ENCODE measurements at regions not wholly inside any gene's neighbourhood (a gene's known extent, or its start where the extent isn't known, plus 50 kb on each side); places are given as distances from the start of the nearest gene placed in this dataset.

DNA sequence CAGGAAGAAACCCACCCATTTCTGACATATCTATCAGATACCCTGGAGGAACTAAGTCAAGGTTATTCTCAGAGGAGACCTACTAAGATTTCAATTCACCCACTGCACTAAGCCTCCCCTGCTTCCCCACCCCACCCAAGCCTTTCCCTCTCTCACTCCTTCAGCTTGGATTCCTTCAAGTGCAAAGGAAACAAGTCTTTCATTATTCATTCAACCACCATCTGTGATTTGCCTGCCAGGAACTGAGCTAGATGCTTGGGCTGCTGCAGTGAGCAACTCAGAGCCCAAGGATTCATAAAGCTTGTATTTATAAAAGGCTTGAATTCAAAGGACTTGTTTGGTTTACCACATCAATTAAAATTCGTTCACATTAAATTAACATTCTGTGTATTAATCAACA lies 161.3 kb downstream of the GXYLT1 start:
- DNase-seq (ENCODE audit: low spot score): no peak
- no peak for ATAC-seq

DNA sequence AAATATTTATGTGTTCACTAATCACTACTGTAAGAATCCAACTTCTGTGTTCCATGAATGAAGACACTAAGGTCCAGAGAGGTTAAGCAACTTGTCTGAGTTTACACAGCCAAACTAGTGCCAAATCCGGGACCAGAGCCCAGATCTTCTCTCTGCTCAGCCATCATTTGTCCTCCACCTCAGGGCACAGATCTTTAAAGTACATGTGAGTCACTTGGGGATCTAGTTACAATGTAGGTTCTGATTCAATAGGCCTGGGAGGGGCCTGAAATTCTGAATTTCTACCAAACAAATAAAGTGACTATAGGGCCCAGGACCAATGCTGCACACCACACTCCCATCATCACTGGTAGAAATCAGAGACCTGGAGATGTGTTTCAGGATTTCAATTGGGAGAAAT lies 162.9 kb downstream of the GXYLT1 start:
- no peak for ATAC-seq
- no peak for DNase-seq (ENCODE audit: low spot score)

DNA sequence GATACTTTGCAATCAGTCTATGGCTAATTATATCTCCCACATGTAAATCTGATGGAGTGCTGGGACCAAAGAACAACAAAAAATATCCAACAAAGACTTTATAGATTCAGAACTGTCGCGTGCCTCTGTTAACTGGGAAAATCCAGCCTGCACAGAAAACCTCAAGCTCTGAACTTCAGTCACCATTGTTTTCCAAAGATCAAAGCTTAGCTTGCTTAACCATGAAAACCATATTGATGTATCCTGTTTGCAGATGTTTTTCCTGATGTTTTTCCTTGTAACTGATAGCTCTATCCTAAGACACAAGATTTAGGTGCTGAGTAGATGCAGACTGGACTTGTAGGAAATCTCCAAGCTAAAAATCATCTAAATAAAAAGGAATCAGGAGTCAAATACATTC lies 163.7 kb downstream of the GXYLT1 start:
- ATAC-seq: no peak

DNA sequence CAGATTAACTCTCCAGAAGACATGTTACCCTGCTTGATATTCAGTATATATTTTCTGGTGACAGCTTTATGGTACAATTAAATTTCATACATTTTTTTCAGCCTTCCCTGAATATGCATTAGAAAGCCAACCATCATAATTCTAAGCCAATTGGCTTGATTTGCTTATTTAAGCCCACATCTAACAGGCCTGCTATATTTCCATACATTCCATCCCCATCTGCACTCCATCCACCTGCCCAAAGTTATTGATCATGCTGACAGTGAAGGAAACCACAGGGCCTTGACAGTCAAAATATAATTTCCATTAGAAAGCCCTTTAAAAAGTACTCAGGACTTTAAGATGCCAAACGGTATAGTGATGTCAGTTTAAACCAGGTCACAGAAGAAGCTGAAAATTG lies 164.3 kb downstream of the GXYLT1 start:
- ATAC-seq (no peak), DNase-seq (ENCODE audit: low spot score) (no peak)

More for the DNA sequence above, 163.7 kb downstream of the GXYLT1 start:
- no peak for DNase-seq (ENCODE audit: low spot score)

DNA sequence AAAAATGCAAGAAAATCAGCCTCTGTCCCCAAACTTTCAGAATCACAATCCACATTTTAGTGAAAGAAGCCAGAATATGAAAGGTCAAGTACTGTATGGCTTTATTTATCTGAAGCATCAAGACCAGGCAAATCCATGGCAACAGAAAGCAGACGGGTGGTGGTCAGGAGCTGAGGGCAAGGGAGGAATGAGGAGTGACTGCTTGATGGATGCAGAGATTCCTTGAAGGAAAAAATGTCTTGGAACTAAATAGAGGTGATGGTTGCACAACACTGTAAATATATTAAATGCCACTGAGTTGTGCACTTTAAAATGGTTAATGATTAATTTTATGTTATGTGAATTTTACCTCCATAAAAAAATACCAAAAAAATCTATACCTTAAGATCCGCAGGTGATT lies 165.1 kb downstream of the GXYLT1 start:
- no peak for ATAC-seq
- no peak for DNase-seq (ENCODE audit: low spot score)

DNA sequence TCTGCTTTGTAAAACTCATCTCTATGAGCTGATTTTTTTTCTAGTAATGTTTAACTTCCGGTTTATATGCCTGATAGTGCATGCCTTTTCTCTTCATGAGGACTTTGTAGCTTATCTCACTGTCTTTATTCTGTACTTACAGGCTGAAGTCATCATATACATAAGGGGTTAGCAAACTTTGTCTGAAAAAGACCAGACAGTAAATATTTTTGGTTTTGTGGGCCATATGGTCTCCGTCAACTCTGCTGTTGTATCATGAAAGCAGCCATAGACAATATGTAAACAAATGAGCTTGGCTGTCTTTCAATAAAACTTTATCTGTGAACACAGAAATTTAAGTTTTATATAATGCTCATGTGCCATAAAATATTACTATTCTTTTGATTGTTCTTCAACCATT lies 172.1 kb downstream of the GXYLT1 start:
- ATAC-seq: no peak
- DNase-seq (ENCODE audit: low spot score): no peak

DNA sequence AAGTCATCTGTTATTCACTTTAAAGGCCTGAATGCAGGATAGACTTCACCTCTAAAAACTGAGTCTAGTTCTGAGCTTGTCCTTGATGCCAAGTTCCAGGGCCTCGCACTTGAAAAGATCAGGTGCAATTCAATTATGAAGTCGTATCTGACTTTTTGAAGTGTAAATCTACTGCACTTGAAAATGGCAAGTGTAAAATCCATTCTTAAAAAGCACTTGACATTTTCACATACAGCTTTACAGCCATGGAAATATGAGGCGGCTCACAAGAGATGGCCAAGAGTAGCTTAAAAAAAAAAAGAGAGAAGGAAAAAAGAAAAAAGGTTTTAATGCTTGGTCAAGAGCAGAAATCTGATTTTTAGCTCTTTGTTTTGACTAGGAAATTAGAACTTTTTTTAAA lies 172.5 kb downstream of the GXYLT1 start:
- DNase-seq (ENCODE audit: low spot score) (no peak), ATAC-seq (no peak)

DNA sequence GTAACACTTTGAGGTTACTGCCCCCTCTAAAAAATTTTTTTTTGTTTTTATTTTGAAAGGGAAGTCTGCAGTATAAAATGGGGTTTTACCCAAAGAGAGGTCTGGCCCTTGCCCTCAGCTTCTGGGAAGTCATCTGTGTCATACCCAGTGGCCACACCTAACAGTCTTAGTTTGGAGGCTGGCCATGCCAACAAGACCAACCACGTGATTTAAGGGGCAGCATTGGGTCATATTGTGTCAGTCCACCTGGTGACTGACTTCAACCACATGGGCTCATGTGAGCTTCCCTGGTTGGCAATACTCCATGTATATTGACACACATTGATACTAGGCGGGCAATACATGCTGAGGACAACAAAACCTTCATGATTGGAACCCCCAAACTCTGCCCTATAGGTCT lies 173.9 kb downstream of the GXYLT1 start:
- peak; percentile 16 for ATAC-seq
- DNase-seq (ENCODE audit: low spot score): no peak

DNA sequence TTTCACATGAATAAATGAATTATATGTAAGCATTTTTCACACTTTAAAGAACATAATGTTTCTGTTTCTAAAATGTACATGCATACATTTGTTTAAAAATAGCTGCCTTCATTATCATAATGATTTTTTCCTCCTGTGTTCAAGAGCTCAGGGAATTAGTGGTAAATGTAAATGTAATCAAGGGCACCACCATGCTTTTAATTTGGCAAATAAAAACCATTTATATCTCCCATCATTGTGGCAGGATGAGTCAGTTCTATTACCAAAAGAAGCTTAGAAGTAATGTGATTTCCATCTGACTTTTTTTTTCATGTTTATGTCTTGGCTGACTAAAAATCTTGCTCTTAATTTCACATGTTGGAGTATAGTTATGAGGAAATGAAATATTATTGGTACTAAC lies 176.1 kb downstream of the GXYLT1 start:
- no peak for ATAC-seq
- DNase-seq (ENCODE audit: low spot score): no peak

DNA sequence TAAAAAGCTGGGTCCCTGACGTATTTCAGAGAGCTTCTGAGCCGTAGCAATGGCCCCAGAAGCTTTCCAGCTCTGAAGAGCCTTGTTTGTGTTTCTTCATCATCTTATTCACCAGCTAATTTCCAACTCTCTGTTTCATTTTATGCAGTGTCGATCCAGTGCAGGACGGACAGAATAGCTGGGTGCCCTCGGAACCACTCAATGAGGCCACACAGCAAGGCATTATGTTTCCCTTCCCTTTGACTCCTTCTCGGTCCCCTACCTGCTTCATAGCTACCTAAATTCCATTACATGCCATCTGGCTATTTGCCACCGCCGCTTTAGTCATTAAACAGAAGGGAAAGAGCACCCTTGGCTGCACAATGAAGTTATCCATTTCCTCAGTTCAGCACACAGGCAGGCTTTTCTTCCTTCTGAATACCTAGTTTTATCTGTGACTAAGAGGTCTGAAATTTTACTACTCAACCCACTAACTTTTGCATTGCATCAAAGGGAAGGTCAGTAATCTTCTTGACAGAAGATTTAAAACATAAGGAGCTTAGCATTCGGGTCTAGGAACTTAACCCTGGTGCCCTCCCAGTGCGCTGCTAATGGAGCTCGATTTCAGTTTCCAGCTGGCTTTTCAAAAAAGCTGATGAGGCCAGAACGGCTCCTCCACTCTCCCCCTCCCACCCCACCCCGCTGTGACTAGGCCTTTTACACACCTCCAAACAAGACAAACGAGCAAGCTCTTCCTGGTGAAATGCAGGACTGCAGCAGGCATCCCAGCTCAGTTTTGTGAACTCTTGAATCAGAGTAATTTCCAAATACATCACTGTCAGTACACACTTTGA lies 176.8 kb downstream of the GXYLT1 start:
- no peak for DNase-seq (ENCODE audit: low spot score)

DNA sequence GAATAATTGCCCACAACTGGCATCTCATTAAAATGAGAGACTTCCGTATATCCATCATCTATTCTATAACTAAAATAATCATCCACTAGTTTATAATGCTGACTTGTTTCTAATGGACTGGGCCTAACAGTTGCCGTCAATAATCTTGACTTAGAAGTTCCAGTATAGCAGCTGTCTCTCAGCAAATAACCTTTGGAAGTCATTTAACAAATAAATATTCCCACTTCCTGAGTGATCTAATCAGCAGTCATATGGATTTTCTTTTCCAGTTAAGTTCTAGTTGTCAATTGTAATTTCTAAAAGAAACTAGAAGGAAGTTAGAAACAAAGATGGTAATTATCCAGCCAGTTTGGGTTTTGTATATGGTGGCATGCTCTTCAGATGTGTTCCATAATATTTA lies 177.8 kb downstream of the GXYLT1 start:
- DNase-seq (ENCODE audit: low spot score) (no peak), ATAC-seq (no peak)

More for the DNA sequence above, 176.8 kb downstream of the GXYLT1 start:
- no peak for ATAC-seq

DNA sequence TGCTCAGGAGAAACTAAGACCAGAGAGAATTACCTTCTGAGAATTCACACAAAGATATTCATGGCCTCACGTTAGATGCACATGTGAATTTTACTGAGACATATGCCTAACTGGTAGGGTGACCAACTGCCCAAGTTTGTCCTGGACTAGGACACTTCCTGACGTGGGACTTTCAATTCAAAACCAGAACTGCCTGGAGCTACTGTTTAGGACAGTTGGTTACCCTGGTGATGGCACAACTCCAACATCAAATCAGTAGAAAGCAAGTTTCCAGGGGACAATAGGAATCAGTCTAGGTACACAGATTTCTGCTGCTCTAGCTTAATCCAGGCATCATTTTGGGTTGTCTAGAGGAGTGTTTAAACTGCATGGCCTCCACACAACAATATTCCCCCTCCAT lies 178.7 kb downstream of the GXYLT1 start:
- ATAC-seq (no peak), DNase-seq (ENCODE audit: low spot score) (no peak)

DNA sequence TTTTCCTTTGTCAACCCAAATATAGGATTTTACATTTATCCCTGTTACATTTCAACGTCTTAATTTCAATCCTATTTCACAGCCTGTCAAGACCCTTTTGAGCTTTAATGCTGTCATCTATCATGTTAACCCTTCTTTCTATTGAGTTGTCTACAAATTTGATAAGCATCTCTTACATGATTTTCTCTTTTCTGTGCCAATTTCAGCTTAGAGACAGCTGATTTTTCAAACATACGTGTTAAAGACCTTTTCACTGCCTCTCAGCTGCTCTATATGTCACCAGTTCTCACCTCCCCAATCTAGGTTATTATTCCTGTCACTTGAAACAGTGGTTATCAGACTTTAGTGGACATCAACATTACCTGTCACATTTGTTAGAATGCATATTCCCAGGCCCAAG lies 181.3 kb downstream of the GXYLT1 start:
- DNase-seq (ENCODE audit: low spot score) (no peak), ATAC-seq (no peak)

DNA sequence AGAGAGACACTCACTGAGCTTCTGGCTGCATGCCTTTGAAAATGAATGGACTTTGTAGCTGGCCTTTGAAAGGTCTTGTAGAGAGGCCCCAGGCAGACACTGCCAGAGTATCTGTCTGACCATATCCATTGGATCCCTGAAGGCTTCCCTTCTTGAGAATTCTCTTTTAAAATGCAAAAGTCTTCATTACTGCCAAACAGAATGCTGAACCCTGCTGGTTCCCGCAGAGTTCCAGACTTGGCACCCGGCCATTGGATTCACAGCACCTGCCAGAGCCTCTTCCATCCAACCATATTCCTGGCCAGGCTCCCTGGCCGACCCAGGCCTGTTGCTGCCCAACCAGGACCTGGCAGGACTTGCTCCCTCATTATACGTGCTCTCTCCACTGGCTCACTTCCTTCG lies 182.5 kb downstream of the GXYLT1 start:
- ATAC-seq (peak; percentile 89), DNase-seq (ENCODE audit: low spot score) (no peak)

DNA sequence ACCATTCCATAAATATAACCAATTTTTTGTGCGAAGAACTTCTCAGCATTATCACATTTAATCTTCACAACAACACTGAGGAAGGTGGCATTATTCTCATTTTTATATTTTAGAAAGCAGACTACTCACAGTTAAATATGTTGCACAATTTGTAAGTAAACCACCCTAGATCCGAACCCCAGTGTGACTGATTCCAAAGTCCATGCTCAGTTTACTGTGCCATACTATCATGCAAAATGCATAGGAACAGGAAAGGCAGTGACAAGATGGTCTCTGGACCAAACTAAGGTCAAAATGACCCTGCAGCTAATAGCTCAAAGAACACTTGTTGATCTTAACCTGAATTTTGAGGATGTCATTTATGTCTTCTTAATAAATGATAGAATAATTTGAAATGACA lies 185.4 kb downstream of the GXYLT1 start:
- ATAC-seq (no peak), DNase-seq (ENCODE audit: low spot score) (no peak)

DNA sequence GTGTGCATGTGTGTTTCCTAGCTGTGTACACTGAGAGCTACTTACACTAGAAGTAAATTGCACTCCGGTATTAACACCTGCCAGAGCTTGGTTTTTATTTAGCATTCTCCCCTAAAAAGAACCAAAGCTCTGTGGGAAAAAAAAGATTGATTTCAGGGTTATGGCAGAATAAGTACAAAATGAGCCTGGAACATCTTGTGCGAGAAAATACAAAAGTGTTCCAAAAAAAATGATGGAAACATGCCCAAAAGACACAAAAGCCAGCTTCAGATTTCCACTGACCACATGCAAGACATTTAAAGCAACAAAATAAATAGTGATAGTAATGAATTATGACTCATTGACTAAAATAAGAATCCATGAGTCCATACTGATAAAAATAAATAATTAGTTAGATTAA lies 188.3 kb downstream of the GXYLT1 start:
- DNase-seq (ENCODE audit: low spot score) (no peak), ATAC-seq (no peak)

DNA sequence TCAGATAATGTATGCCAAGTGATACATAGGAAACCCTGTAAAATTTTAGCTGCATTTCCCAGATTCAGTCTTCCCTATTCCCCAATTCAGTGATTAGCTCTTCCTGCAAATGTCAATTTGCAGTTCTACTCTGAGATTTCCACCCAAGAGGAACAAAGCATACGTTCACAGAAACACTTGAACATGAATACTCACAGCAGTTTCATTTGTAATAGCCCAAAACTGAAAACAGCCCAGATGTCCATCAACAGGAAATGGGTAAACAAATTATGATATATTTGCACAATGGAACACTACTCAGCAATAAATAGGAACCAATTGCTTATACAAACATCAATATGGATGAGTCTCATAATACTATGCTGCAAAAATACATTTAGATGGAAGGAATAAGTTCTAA lies 194.2 kb downstream of the GXYLT1 start:
- ATAC-seq (no peak), DNase-seq (ENCODE audit: low spot score) (no peak)

DNA sequence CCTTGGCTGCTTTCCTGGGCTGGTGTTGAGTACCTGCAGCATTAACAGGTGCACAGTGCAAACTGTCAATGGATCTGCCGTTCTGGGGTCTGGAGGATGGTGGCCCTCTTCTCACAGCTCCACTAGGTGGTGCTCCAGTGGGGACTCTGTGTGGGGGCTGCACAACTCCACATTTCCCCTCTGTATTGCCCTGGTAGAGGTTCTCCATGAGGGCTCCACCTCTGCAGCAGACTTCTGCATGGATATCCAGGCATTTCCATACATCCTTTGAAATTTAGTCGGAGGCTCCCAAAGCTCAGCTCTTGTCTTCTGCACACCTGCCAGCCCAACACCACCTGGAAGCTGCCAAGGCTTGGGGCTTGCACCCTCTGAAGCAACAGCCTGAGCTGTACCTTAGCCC lies 198.6 kb downstream of the GXYLT1 start:
- no peak for ATAC-seq
- no peak for DNase-seq (ENCODE audit: low spot score)

DNA sequence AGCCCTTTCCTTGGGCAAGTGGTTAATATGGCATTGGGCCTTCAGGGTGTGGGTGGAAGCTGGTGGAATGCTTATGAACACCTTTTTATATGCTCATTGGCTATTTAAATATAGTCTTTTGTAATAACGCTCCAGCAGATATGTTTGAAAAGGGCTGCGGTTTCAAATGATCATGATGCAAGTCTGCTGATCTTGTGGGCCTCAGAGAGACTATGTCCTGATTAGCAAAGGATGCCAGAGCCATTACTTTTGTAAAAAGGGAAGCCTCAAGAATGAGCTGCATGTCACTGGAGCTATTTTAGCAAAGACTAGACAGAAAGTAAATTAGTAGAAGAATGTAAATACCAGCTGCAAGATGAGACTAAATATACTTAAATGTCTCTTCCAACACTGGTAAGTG lies 200.5 kb downstream of the GXYLT1 start:
- DNase-seq (ENCODE audit: low spot score) (no peak), ATAC-seq (no peak)

DNA sequence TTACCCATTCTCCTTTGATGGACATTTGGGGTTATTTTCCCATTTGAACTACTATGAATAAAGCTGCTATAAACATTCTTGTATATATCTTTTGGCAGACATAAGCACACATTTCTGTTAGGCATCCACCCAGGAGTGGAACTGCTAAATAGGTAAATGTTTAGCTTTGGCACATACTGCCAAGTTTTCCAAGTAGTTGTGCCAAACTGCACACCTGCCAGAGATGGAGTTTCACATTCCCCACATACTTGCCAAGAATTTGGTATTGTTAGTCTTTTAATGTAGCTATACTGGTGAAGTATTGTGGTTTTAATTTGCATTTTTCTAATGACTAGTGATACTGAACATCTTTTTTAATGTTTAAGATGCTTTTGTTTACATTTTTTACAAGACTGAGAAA lies 201.0 kb downstream of the GXYLT1 start:
- ATAC-seq (peak; percentile 72), DNase-seq (ENCODE audit: low spot score) (peak; percentile 52)

DNA sequence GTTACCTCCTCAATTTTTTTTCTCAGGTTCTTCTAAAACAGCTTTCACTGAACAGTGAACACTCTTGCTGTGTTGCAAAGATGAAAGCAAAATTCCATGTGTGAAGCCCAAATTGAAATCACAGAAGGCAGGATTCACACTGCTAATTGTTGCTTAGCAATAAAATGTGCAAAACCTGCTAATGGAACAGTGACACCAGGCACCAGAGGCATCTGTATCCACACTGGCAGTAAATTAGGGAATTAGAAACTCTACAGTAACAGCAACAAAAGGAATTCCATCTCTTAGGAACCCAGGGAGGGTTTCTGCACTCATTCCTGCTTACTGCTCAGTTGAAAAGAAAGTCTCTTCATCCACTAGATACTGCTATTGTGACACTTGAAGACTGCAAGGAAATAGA lies 202.3 kb downstream of the GXYLT1 start:
- no peak for DNase-seq (ENCODE audit: low spot score)
- no peak for ATAC-seq

DNA sequence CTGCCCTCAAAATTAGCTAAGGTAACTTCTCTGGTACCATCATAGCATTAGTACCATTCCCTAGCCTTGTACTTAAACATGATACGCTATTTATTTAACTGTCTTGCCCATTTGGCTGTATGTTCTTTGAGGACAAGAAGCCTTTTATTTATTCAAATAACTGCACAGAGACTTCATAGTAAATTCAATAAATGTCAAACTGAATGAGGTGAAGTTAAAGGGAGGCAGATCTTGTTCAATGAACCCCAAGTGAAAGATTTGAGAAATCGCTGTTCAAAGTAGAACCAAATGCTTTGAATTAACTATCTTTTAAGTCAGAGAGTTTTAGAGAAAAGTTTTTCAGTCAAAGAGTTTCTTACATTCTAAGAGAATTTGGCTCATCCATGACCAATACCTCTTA lies 203.6 kb downstream of the GXYLT1 start:
- ATAC-seq (no peak), DNase-seq (ENCODE audit: low spot score) (no peak)

DNA sequence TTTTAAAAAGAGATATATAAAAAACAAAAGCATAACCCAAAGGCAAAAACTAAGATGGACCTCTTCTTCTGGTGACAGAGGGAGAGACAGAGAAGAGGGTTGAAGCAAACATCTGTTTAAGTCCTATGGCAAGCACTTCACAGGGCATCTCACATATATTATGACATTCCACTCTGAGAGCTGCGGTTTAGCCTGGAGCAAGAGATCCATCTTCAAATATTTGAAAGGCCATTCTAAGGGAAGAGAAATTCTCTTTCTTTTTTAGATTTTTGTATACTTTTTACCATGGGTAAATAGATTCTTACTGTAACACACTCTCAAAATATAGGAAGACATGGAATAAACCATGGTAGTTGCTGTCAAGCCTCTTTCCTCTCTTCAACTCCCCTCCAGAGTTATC lies 204.1 kb downstream of the GXYLT1 start:
- ATAC-seq (no peak), DNase-seq (ENCODE audit: low spot score) (no peak)

Measured in left lobe of liver (tissue), 2 donors.